ENCODE measurements at regions not wholly inside any gene's neighbourhood (a gene's known extent, or its start where the extent isn't known, plus 50 kb on each side); places are given as distances from the start of the nearest gene placed in this dataset.

GRCh38 chr11:121881806-121882205, 234.2 kb downstream of the BLID start:
- TF ChIP-seq CTCF (IDR thresholded peaks at IDR 0.05): no peak
- no peak for DNase-seq
- CTCF ChIA-PET: no interaction called here
- no peaks in the 10 kb centered on the region for H3K27me3 Mint-ChIP-seq
- no peaks in the 10 kb centered on the region for H3K9me3 Mint-ChIP-seq
- ATAC-seq (ENCODE audit: low read depth): no peak
- no peak overlapping the region for H3K27ac Mint-ChIP-seq
- intact Hi-C loops (cut with micrococcal nuclease): no loop called here
- no peaks in the 10 kb centered on the region for H3K4me1 Mint-ChIP-seq
- H3K36me3 Mint-ChIP-seq (ENCODE audit: low read depth): no peaks in the 10 kb centered on the region
- H3K4me3 Mint-ChIP-seq: no peak overlapping the region
- POLR2A ChIA-PET: no interaction called here

GRCh38 chr11:121877152-121877551, 238.9 kb downstream of the BLID start:
- ATAC-seq (ENCODE audit: low read depth) (no peak), DNase-seq (no peak)
- Mint-ChIP-seq H3K9me3 (no peaks in the 10 kb centered on the region), H3K36me3 (ENCODE audit: low read depth) (no peaks in the 10 kb centered on the region), H3K4me3 (no peak overlapping the region), H3K27ac (no peak overlapping the region), H3K27me3 (peaks cover 1% of the 10 kb centered on the region), H3K4me1 (no peaks in the 10 kb centered on the region)
- intact Hi-C loops (cut with micrococcal nuclease): no loop called here
- POLR2A ChIA-PET: no interaction called here
- no peak for TF ChIP-seq CTCF (IDR thresholded peaks at IDR 0.05)
- CTCF ChIA-PET: no interaction called here

- no peak for TF ChIP-seq CTCF (IDR thresholded peaks at IDR 0.05)
- ChIA-PET POLR2A (no interaction called here), CTCF (no interaction called here)
- H3K36me3 Mint-ChIP-seq (ENCODE audit: low read depth): no peaks in the 10 kb centered on the region
- ATAC-seq (ENCODE audit: low read depth) (no peak), DNase-seq (no peak)
- H3K27me3 Mint-ChIP-seq: peaks cover 1% of the 10 kb centered on the region
- H3K4me3 Mint-ChIP-seq: no peak overlapping the region
- H3K4me1 Mint-ChIP-seq: no peaks in the 10 kb centered on the region
- no peak overlapping the region for H3K27ac Mint-ChIP-seq
- intact Hi-C loops (cut with micrococcal nuclease): no loop called here
- H3K9me3 Mint-ChIP-seq: no peaks in the 10 kb centered on the region
These were observed 242.2 kb downstream of the BLID start for GRCh38 chr11:121873766-121874165.

- ChIA-PET CTCF (no interaction called here), POLR2A (no interaction called here)
- H3K9me3 Mint-ChIP-seq: no peaks in the 10 kb centered on the region
- no peak overlapping the region for H3K27ac Mint-ChIP-seq
- no peak for ATAC-seq (ENCODE audit: low read depth)
- TF ChIP-seq CTCF (IDR thresholded peaks at IDR 0.05): no peak
- no peak overlapping the region for H3K4me3 Mint-ChIP-seq
- intact Hi-C loops (cut with micrococcal nuclease): no loop called here
- H3K36me3 Mint-ChIP-seq (ENCODE audit: low read depth): no peaks in the 10 kb centered on the region
- no peaks in the 10 kb centered on the region for H3K4me1 Mint-ChIP-seq
- DNase-seq: no peak
- peaks cover 1% of the 10 kb centered on the region for H3K27me3 Mint-ChIP-seq
These were observed 243.7 kb downstream of the BLID start for GRCh38 chr11:121872356-121872755.

GRCh38 chr11:121870206-121871045, 245.6 kb downstream of the BLID start:
- CTCF ChIA-PET: no interaction called here
- POLR2A ChIA-PET: no interaction called here
- H3K9me3 Mint-ChIP-seq: no peaks in the 10 kb centered on the region
- peaks cover 1% of the 10 kb centered on the region for H3K27me3 Mint-ChIP-seq
- H3K4me3 Mint-ChIP-seq: no peak overlapping the region
- TF ChIP-seq CTCF (IDR thresholded peaks at IDR 0.05): no peak
- intact Hi-C loops (cut with micrococcal nuclease): no loop called here
- H3K4me1 Mint-ChIP-seq: no peaks in the 10 kb centered on the region
- H3K36me3 Mint-ChIP-seq (ENCODE audit: low read depth): no peaks in the 10 kb centered on the region
- no peak overlapping the region for H3K27ac Mint-ChIP-seq
- ATAC-seq (ENCODE audit: low read depth): no peak
- no peak for DNase-seq
